OCI-LY3 (cell line): ENCODE measurements at regions not wholly inside any gene's neighbourhood (a gene's known extent, or its start where the extent isn't known, plus 50 kb on each side); places are given as distances from the start of the nearest gene placed in this dataset.

Experiments
- H2AFZ ChIP-seq: fragments of 200-600, 300-600 bp; shearing (Covaris generic); 2 replicates; pipeline ENCODE4 v1.6.0; 2014; ENCODE audit warnings: antibody characterized with exemption, low read depth, low read length
- H3K27ac ChIP-seq: fragments of 200-600, 300-600 bp; sonication (generic); 2 replicates; pipeline ENCODE4 v1.5.1; 2014; ENCODE audit warnings: mild to moderate bottlenecking, low read length, moderate library complexity, mixed read lengths
- H3K27me3 ChIP-seq: fragments of 200-600, 300-600 bp; sonication (generic); 2 replicates; pipeline ENCODE4 v1.6.1; 2014; ENCODE audit warnings: low read depth, low read length, mixed read lengths
- H3K36me3 ChIP-seq: fragments of 200-600, 300-600 bp; sonication (generic); replicated peaks from 2 replicates; pipeline ENCODE3; 2014; ENCODE audit warnings: low read depth, low read length, mixed read lengths
- H3K4me1 ChIP-seq: fragments of 300-600, 200-600 bp; sonication (generic); 2 replicates; pipeline ENCODE4 v1.6.1; 2014; ENCODE audit warnings: low read length, mixed read lengths
- H3K4me2 ChIP-seq: fragments of 200-600, 300-600 bp; sonication (generic); 2 replicates; pipeline ENCODE4 v1.6.1; 2014; ENCODE audit warnings: low read length, mixed read lengths
- H3K4me3 ChIP-seq: fragments of 300-600, 200-600 bp; sonication (generic); 2 replicates; pipeline ENCODE4 v1.5.1; 2014; ENCODE audit warnings: antibody characterized with exemption, mild to moderate bottlenecking, low read length, moderate library complexity
- H3K79me2 ChIP-seq: fragments of 300-600, 200-600 bp; shearing (Covaris generic); 2 replicates; pipeline ENCODE4 v1.6.1; 2014; ENCODE audit warnings: mild to moderate bottlenecking, low read length, mixed read lengths
- H3K9ac ChIP-seq: fragments of 300-600, 200-600 bp; shearing (Covaris generic); 2 replicates; pipeline ENCODE4 v1.6.0; 2014; ENCODE audit warnings: mild to moderate bottlenecking, low read length, moderate library complexity
- H3K9me3 ChIP-seq: fragments of 200-600, 300-600 bp; shearing (Covaris generic); 2 replicates; pipeline ENCODE4 v1.6.1; 2014; ENCODE audit warnings: low read length, mixed read lengths; ENCODE audit not compliant: insufficient read depth
- H4K20me1 ChIP-seq: fragments of 200-600, 300-600 bp; sonication (generic); 2 replicates; pipeline ENCODE4 v1.6.1; 2016; ENCODE audit warnings: low read length, mixed read lengths; ENCODE audit not compliant: insufficient read depth
- CTCF ChIP-seq: fragments of 200-600, 300-600 bp; sonication (generic); IDR thresholded peaks from 2 replicates; pipeline ENCODE4 v1.5.1; 2014; ENCODE audit warnings: antibody characterized with exemption, low read length, low read depth
- EZH2phosphoT487 ChIP-seq: fragments of 200-600 bp; shearing (Covaris generic); IDR thresholded peaks from 2 replicates; pipeline ENCODE4 v1.6.1; 2018; ENCODE audit warnings: antibody characterized with exemption, mixed run types, low read depth

DNA sequence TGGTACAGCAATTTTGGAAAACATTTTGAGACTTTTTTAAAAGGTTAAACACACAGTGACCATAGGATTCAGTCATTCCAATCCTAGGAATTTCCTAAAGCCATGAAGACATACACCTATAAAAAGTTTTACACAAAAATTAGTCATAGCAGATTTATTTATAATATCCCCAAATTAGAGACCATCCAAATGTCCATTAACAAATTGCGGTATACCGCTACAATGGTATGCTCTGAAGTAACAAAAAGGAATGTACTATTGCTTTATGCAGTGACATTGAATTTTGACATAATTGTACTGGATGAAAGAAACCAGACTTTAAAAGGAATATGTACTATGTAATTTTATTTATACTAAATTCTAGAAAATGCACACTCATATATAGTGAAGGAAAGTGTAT lies 362.8 kb downstream of the HGF start:
- Histone ChIP-seq H3K9me3 (no peaks in the 10 kb centered on the region), H3K4me1 (no peaks in the 10 kb centered on the region), H3K9ac (no peak overlapping the region), H3K27me3 (no peaks in the 10 kb centered on the region), H2AFZ (no peak overlapping the region), H3K36me3 (no peaks in the 10 kb centered on the region), H3K4me3 (no peak overlapping the region), H3K4me2 (no peak overlapping the region), H4K20me1 (no peaks in the 10 kb centered on the region), H3K27ac (no peak overlapping the region), H3K79me2 (no peaks in the 10 kb centered on the region)
- no peak for TF ChIP-seq EZH2phosphoT487
- no peak for TF ChIP-seq CTCF

- Histone ChIP-seq H3K9ac (no peak overlapping the region), H2AFZ (no peak overlapping the region), H3K36me3 (no peaks in the 10 kb centered on the region), H3K27me3 (no peaks in the 10 kb centered on the region), H3K4me1 (no peaks in the 10 kb centered on the region), H3K27ac (no peak overlapping the region), H3K4me2 (no peak overlapping the region), H3K9me3 (no peaks in the 10 kb centered on the region), H4K20me1 (no peaks in the 10 kb centered on the region), H3K79me2 (no peaks in the 10 kb centered on the region), H3K4me3 (no peak overlapping the region)
- TF ChIP-seq CTCF = no peak
- TF ChIP-seq EZH2phosphoT487 = no peak
Measured at GRCh38 chr7:81404669-81405068, 365.2 kb downstream of the HGF start.

- Histone ChIP-seq H3K4me3 (no peak overlapping the region), H3K9me3 (no peaks in the 10 kb centered on the region), H4K20me1 (no peaks in the 10 kb centered on the region), H2AFZ (no peak overlapping the region), H3K27me3 (no peaks in the 10 kb centered on the region), H3K4me2 (no peak overlapping the region), H3K4me1 (no peaks in the 10 kb centered on the region), H3K9ac (no peak overlapping the region), H3K27ac (no peak overlapping the region), H3K79me2 (no peaks in the 10 kb centered on the region), H3K36me3 (no peaks in the 10 kb centered on the region)
- TF ChIP-seq EZH2phosphoT487 (no peak), CTCF (no peak)
Measured at GRCh38 chr7:81402227-81402626, 367.6 kb downstream of the HGF start.

- H3K4me1 ChIP-seq = no peaks in the 10 kb centered on the region
- H3K4me2 ChIP-seq = no peak overlapping the region
- H4K20me1 ChIP-seq = no peaks in the 10 kb centered on the region
- no peak overlapping the region for H3K4me3 ChIP-seq
- no peaks in the 10 kb centered on the region for H3K27me3 ChIP-seq
- H2AFZ ChIP-seq = no peak overlapping the region
- no peaks in the 10 kb centered on the region for H3K9me3 ChIP-seq
- TF ChIP-seq EZH2phosphoT487 (no peak), CTCF (no peak)
- H3K79me2 ChIP-seq = no peaks in the 10 kb centered on the region
- H3K27ac ChIP-seq = no peak overlapping the region
- H3K36me3 ChIP-seq = no peaks in the 10 kb centered on the region
- H3K9ac ChIP-seq = no peak overlapping the region
Measured at GRCh38 chr7:81399471-81399870, 370.4 kb downstream of the HGF start.
